HG02759 (cell line): ENCODE measurements at regions not wholly inside any gene's neighbourhood (a gene's known extent, or its start where the extent isn't known, plus 50 kb on each side); places are given as distances from the start of the nearest gene placed in this dataset.

ENCODE experiments used
- ATAC-seq: cut with Tn5 transposase; IDR thresholded peaks from one replicate; pipeline ENCODE4 v1.9.1; 2021; ENCODE audit warnings: mild to moderate bottlenecking, moderate library complexity; ENCODE audit not compliant: unreplicated experiment

DNA sequence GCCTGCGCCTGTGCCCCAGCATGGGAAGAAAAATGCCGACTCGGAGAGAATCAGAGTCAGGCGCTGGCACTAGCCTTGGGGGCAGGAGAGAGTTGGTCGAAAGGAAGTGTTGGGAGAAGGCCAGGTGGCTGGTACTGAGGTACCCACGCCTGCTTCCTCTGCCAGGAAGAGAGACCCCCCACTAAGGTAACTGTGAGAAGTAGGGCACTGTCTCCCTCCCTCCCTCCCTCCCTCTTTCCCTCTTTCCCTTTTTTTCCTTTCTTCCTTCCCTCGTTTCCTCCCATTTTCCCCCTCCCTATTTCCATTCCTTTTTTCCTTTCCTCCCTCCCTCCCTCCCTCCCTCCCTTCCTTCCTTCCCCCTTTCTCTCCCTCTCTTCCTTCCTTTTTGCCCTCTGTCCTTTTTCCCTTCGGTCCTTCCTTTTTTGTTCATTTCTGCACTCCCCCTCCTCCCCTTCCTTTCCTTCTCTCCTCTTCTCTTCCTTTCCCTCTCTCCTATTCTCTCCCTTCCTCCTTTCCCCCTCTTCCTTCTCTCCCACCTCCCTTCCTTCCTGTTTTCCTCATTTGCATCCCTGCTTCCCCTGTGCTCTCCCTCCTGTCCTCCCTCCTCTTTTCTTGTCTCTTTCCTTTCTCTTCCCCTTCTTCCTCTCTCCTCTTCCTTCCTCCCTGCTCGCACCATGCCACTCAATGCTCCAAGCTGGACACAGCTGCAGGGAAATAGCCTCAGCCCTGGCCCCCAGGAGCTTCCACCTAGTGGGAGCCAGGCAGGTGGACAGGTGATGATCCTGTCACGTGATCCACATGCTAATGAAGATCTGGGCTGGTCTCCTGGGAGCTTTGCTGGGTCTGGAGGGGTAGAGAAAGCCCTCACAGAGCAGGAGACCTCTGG is 148.0 kb downstream of the DHX35 start:
- ATAC-seq = no peak

- ATAC-seq = no peak
Measured at GRCh38 chr20:39108746-39109145, 146.6 kb downstream of the DHX35 start.

DNA sequence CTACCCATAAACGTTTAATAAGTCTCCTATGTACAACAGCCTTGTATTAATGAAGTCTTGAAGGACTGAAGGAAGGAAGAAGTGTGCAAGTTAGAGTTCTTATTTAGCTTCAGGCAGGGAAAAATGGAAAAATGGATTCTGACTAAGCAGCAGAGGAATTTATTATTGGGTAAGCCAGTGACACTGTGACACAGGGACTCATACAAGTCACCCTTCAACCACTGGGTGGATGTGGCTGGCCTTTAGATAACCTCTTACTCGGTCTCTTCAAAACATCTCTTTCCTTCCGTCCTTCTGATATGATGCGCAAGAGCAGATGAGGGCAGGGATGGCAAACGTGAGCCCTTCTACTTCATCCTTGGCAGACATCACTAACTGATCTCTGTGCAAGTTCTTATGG is 145.6 kb downstream of the DHX35 start:
- ATAC-seq = no peak

DNA sequence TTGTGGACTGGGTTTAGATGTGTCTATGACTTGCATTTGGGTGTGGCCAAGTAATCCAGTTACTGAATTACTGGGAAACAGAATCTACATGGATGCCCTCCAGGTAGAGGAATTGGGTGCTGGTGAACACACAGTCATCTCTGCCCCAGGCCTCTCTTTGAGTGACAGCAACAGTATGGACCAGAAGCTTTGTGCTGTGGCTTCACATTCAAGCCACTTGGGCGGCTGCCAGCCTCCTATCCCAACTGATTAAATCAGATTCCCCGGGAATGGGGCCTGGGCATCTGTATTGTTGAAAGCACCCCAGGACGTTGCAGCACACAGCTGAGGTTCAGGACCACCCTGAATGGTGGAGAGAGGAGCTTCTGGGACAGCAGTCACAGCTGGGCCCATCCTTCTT is 144.6 kb downstream of the DHX35 start:
- ATAC-seq = no peak

DNA sequence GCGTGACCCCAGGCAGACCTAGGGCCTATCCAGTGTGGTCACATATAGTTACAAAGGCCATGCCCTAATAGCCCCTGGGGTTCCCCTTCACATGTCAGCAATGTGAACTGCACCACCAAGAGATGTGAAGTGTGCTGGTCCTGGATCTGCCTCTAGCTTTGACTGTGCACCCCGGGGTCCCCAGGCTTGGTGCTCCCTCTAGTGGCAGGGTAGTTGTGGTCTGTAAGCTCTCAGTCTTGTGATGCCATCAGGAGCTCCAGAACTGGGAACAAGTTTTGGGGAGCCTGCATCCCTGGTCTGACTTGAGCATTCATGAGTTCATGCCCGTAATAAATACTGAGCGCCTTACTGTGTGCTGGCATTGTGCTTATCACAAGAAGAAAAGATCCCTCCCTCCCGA is 143.4 kb downstream of the DHX35 start:
- ATAC-seq = no peak

GRCh38 chr20:39103732-39104131 is 141.6 kb downstream of the DHX35 start:
- ATAC-seq = no peak

- no peak for ATAC-seq
Measured at GRCh38 chr20:39103305-39103704, 141.2 kb downstream of the DHX35 start.

- no peak for ATAC-seq
Measured at GRCh38 chr20:39101895-39102294, 139.8 kb downstream of the DHX35 start.

GRCh38 chr20:39100691-39101090 is 138.5 kb downstream of the DHX35 start:
- ATAC-seq = no peak

DNA sequence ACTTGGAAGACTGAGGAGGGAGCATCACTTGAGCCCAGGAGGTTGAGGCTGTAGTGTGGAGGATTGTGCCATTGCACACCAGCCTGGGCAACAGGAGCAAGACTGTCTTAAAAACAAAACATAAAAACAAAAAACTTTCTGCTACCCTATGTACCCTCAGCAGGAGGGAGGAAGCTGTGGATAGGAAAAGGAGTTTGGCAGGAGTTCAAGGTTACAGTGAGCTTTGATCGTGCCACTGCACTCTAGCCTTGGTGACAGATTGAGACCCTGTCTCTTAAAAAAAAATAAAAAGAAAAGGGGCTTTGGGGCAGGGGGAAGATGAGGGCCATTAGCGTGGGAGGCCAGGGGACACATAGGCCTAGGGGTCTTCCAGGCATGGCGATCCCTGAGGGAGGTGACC is 135.7 kb downstream of the DHX35 start:
- no peak for ATAC-seq

DNA sequence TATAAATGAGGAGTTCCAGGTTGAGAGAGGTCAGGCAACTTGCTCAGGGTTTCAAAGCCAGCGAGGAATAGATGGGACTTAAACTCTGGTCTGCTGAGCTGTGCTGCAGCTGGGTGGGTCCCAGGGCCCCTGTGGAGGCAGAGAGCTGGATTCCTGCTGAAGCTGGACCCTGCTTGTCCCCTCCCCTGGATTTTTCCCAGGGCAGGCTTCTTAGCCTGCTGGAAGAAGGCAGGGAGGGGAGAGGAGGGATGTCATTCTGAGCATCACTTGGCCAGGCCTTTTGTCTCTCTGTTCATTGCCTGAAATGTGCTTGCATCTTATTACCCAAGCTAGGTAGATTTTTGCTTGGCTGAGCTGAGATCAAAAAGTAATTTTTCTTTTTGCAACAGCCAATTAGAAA is 133.7 kb downstream of the DHX35 start:
- no peak for ATAC-seq

- no peak for ATAC-seq
Measured at GRCh38 chr20:39094391-39094790, 132.2 kb downstream of the DHX35 start.

GRCh38 chr20:39092733-39093410 is 130.7 kb downstream of the DHX35 start:
- ATAC-seq = no peak

- ATAC-seq = no peak
Measured at GRCh38 chr20:39090906-39091305, 128.8 kb downstream of the DHX35 start.

GRCh38 chr20:39089797-39090196 is 127.7 kb downstream of the DHX35 start:
- no peak for ATAC-seq
